Activated T-cell treated with anti-CD3 and anti-CD28 coated beads, Interleukin-2, amount 50 U/mL, for 24 hours (primary cell): ENCODE measurements at regions not wholly inside any gene's neighbourhood (a gene's known extent, or its start where the extent isn't known, plus 50 kb on each side); places are given as distances from the start of the nearest gene placed in this dataset.

ENCODE experiments used
- DNase-seq: peaks from one replicate; pipeline ENCODE4 v3.0.0-alpha.2; 2020
- H3K27ac Mint-ChIP-seq: 2 replicates; pipeline ENCODE4 v1.8.0; 2020; ENCODE audit warnings: mild to moderate bottlenecking, mixed read lengths
- H3K27me3 Mint-ChIP-seq: 2 replicates; pipeline ENCODE4 v1.8.0; 2020; ENCODE audit warnings: mixed read lengths
- H3K36me3 Mint-ChIP-seq: 2 replicates; pipeline ENCODE4 v1.8.0; 2020; ENCODE audit warnings: low read depth, mixed read lengths
- H3K4me1 Mint-ChIP-seq: 2 replicates; pipeline ENCODE4 v1.8.0; 2020; ENCODE audit warnings: low read depth, mixed read lengths
- H3K4me3 Mint-ChIP-seq: 2 replicates; pipeline ENCODE4 v1.8.0; 2020; ENCODE audit warnings: mild to moderate bottlenecking, moderate library complexity, mixed read lengths
- H3K9me3 Mint-ChIP-seq: 2 replicates; pipeline ENCODE4 v1.8.0; 2020; ENCODE audit warnings: mixed read lengths

GRCh38 chr21:34305605-34306604 is 57.9 kb upstream of the KCNE2 start:
- Mint-ChIP-seq H3K36me3 (no peaks in the 10 kb centered on the region), H3K4me1 (no peaks in the 10 kb centered on the region), H3K4me3 (no peak overlapping the region), H3K9me3 (peaks cover 2% of the 10 kb centered on the region), H3K27me3 (peaks cover 5% of the 10 kb centered on the region), H3K27ac (no peak overlapping the region)
- DNase-seq = no peak

DNA sequence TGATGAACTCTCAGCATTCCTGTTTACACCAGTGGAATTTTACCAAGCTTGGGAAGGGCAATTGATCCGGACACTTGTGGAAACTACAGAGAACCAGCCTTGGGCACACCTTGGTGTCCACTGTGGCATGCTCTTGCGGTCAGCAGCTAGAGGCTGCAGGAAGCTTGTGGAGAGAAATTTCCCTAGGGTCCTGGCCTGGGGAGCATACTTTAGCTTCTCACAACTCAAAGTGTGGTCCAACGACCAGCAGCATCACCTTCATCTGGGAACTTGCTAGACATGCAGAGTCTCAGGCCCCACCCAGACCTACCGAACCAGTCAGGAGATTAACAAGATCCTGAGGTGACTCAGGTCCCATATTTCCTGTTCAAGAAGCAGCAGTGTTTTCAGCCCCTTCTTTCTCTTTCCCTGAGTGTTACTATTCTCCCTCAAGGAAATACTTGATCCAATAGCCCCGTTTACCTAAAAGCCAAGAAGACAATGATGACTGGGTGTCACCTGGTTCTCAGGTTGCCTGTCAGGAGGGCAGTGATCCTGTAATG is 55.7 kb upstream of the KCNE2 start:
- Mint-ChIP-seq H3K36me3 (no peaks in the 10 kb centered on the region), H3K4me1 (no peaks in the 10 kb centered on the region), H3K9me3 (no peaks in the 10 kb centered on the region), H3K4me3 (no peak overlapping the region), H3K27me3 (peaks cover 7% of the 10 kb centered on the region), H3K27ac (no peak overlapping the region)
- no peak for DNase-seq

DNA sequence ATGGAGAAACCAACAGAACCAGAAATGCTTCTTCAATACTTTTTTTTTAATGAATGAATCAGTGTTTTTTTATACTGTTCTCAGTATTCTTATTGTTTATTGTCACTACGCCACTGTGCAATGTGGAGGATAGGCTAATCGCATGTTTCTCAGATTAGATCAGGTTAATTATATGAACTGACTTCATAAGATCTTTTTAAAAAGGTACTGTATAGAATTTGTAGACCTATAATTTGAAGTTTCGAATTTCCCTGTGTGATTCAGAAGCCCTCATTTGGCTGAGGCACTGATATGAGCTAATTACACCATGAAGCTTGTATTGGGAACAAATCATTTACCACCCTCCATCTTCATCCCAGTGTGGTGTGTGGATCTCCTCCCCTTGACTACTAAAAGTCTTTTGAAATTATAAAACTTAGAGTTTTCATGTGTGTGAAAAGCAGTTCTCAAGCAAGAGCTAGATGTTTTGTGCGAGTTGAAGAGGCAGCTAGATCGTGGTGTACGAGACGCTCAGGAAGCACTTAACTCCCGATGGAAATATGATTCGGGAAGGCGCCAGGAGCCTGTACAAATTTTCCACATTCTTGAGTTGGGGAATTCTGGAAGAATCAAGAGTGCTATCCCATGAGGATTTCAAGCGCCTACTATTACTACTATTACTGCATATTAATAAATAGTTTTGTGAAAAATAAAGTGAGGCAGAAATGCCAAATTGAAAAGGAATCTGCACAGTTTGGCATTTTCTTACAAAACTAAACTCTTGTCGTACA is 52.1 kb upstream of the KCNE2 start:
- no peaks in the 10 kb centered on the region for H3K4me1 Mint-ChIP-seq
- H3K36me3 Mint-ChIP-seq = no peaks in the 10 kb centered on the region
- H3K4me3 Mint-ChIP-seq = no peak overlapping the region
- no peak for DNase-seq
- H3K9me3 Mint-ChIP-seq = no peaks in the 10 kb centered on the region
- H3K27ac Mint-ChIP-seq = no peak overlapping the region
- peaks cover 11% of the 10 kb centered on the region for H3K27me3 Mint-ChIP-seq

GRCh38 chr21:34313116-34313515 is 50.7 kb upstream of the KCNE2 start:
- no peaks in the 10 kb centered on the region for H3K9me3 Mint-ChIP-seq

More at GRCh38 chr21:34313116-34313515, 50.7 kb upstream of the KCNE2 start:
- H3K27ac Mint-ChIP-seq = no peak overlapping the region
- no peaks in the 10 kb centered on the region for H3K36me3 Mint-ChIP-seq
- peaks cover 11% of the 10 kb centered on the region for H3K27me3 Mint-ChIP-seq
- no peak overlapping the region for H3K4me3 Mint-ChIP-seq
- no peak for DNase-seq
- H3K4me1 Mint-ChIP-seq = no peaks in the 10 kb centered on the region
